Astrocyte of the hippocampus (primary cell): ENCODE measurements at regions not wholly inside any gene's neighbourhood (a gene's known extent, or its start where the extent isn't known, plus 50 kb on each side); places are given as distances from the start of the nearest gene placed in this dataset.
"Not testable (repeated sequence)": the region's sequence is repeated elsewhere in the genome, so short reads cannot be mapped to it uniquely, and the experiment has no call there.

Source experiments
- DNase-seq: peaks from one replicate; pipeline ENCODE4 v3.0.0; 2011; ENCODE audit warnings: low read depth, low spot score

DNA sequence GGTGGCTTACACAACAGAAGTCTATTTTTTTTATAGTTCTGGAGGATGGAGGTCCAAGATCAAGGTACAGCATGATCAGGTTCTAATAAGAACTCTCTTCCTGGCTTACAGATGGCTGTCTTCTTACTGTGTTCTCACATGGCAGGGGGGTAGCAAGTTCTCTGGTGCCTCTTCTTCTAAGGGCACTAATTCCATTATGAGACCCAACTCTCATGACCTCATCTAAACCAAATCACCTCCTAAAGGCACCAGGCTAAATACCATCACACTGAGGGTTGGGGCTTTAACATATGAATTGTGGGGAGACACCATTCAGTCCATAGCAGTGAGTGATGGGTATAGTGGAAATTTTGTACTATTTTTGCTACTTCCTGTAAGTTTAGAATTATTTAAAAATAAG, 75.2 kb upstream of the SLC4A7 start:
- no peak for DNase-seq

DNA sequence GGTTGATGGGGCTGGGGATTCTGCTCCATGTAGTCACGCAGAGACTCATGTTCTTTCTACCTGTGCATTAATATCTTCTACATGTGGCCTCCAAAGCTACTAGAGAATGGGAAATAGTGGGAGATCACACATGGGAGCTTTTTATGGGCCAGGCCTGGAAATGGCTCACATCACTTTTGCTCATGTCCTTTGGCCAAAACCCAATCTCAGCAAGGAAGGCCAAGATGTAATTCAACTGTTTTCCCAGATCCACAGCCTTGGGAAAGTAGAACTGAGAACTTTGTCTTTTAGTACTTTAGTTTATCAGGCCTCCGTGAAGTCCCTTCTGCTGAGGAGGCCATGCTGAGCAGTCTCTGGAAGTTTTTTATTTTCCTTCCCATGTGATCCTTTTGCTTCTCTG, 73.2 kb upstream of the SLC4A7 start:
- DNase-seq: no peak

DNA sequence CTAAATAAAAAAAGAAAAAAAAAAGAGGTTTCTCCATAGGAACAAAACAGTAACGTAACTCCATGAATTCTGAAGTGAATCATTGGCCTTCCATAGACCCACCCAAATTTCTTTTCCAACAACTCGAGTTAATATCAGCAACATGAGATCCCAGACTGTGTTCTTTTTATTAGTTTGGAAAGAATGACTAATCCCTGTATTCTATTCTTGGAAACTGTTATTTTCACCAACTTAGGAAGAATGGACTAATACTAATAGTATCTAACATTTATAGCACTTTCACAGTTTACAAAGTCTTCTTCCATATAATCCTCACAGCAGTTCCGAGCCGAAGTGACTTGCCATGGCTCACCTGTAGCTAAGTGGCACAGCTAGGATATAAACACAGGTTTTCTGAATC, 72.7 kb upstream of the SLC4A7 start:
- DNase-seq: no peak

DNA sequence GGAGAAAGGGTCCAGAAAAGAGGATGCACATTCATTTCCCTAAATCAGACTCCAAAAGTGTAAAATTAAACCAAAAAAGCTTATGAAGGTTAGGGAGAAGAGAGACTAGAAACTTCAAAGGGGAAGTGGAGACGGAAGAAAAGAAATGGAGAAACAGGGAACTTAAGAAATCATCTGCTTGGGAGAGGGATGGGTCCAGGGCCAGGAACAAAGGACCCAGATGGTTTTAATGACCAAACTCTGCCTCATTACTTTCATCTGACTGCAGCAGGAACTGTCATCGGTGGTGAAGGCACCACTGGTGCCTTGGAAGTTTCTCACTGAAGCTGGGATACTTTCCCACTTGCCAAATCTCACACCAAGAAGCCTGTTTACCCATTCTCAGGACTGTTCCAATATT, 70.5 kb upstream of the SLC4A7 start:
- no peak for DNase-seq

DNA sequence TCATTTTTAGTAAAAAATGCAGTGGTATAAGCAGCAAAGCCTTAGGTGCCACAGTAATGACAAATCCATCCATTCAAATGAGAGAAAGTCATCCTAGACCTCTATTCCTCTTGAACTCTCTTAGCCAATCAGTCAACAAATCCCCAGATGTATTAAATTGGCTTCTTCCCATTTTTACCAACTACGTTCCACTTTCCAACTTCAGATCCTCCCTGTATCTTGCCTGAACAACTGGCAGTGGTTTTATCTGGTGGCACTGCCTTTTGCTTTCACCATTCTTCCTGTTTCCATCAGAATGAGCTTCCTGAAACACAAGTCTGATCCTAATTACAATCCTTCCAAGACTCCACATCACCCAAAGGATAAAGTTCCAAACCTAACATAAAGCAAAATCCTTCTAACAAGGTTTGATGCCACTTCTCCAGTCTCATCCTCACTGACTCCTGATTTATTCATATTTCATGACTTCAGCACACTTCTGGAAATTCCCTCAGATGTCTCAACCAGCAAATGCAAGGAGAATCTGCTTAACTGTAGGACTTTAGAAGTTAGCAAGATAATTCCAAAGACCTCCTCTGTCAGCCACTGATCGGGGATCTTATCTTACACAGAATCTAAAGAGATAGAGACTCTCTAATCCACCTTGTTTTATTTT, 69.8 kb upstream of the SLC4A7 start:
- no peak for DNase-seq

DNA sequence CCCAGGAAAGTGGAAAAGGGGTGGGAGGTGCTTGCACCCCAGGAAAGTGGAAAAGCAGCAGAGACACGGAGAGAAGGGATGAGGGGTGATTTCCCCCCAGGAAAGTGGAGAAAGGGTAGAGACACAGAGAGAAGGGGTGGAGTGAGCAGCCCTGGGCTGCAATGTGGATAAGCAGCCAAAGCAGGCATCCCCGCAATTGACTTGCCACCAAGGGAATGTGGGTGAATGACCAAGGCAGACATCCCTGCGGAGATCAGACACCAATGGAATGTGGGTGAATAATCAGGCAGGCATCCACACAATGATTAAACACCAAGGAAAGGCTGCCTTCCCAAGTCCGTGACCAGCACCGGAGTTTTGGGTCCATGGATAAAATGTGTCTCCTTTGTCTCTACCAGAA, 68.5 kb upstream of the SLC4A7 start:
- peak; percentile 85 for DNase-seq

DNA sequence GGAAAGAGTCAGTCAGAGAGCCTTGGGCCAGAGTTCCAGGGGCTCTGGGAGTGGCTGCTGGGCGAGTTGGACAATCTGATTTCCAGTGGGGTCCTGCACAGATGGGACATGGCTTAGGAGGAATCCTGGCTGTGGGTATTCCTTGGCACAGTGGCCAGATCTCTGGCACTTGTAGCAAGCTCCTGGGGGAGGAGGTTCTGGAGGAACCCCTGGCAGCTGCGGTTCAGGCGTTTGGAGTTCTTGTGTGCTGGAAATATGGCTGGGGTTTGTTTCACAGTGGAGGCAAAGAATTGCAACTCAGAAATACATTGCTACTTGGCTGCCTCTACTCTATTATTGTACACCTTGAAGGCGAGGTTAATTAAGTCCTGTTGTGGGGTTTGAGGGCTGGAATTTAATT, 67.2 kb upstream of the SLC4A7 start:
- DNase-seq: not testable (repeated sequence)

DNA sequence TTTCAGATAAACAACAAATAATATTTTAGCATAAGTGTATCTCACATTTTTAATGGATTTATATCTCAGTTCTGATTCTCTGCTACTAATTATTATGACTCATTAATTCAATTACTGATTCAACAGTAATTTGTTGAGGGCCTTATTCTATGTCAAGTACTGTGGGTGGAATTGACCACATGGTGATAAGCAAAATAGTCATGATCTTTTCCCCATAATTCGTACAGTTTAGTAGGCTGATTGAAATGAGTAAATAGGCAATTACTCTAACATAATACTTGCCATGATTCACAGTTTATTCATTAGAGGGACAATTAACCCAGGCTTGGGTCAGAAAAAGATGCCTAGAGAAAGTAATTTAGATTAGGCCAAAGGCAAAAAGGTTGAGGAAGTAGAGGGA, 60.9 kb upstream of the SLC4A7 start:
- no peak for DNase-seq

DNA sequence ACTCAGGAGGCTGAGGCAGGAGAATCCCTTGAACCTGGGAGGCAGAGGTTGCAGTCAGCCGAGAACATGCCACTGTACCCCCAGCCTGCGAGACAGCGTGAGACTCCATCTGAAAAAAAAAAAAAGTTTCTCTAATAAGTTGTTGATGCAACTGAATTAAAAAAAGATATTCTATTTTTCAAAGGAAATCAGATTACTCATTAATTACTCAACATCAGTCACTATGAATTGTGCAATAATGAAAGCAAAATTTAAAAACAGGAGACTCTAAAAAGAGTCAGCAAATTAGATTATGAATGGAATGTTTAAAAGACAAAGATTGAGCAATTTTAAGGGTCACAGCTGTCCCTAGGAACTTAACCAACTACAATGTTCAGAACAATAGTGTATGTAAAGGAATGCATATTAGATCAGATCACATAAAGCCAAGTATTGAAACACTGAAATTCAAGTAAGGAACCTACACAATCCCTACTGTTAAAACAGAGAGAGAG, 60.2 kb upstream of the SLC4A7 start:
- DNase-seq: no peak

DNA sequence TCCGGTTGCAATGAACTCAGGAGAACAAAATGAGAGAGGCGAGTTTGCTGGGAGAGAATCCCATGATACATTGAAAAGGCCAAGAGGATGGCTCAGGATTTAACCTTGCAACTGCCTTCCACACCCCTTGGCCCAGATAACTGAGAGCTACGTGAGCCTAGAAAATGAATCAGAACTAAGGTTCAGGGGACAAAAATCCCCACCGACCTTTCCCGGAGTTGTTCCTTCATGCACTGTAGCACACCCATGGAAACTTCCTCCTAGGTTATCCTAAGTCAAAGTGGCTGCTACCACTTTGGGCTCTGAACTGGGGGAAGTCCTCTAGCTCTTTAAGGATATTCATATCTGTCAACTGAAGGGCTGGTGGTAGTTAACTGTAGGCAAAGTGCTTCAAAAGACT, 58.3 kb upstream of the SLC4A7 start:
- no peak for DNase-seq

DNA sequence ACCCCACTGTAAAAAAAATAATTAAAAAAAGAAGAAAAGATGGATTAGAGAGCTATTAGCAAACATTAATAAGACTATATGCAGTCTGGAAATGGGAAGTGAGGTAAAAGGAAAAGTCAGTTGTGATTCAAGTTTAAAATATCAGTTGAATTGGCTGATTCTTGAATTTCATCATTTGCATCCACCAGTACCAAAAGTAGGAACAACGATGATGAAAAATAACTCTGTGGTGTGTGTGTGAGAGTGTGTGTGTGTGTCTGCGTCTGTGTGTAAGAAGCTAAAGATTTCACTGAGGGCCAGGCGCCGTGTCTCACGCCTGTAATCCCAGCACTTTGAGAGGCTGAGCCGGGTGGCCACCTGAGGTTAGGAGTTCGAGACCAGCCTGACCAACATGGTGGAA, 56.0 kb upstream of the SLC4A7 start:
- DNase-seq: no peak

DNA sequence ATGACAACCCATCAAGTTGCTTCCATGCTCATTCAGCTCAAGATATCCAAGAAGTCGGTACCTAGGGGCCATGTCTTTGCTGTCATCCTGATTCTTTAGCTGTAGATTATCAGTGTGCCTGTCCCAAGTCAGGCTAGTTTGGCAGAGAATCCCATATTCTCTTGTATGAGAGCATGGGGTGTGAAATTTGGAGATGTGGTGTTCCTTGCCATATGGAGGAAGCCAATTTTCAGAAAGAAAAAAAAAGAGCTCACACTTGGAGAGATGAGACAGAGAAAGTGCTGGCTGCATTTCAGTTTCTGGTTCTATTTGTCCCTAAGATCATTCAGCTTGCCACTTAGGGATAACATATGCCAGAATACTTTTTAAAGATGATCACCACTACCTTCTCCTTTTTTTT, 52.3 kb upstream of the SLC4A7 start:
- DNase-seq: no peak

DNA sequence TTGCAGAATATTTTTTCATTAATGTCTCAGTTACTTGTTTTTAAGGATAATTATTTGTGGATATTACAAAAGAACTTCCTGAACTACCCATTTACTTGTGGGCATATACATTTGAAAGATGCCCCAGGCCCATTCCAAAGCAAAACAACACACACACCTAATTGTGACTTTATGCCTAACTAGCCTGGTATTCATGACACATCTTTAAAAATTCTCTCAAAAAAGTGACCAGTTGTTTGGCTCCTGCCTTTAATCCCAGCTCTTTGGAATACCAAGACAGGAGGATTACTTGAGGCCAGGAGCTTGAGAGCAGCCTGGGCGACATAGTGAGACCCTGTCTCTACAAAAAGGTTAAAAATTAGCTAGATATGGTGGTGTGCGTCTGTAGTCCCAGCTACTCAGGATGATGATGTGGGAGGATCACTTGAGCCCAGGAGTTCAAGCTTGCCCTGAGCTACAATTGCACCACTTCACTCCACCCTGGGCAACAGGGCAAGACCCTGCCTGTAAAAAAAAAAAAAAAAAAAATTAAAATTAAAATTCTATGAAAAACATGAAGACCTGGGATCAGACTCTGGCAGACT, 51.7 kb upstream of the SLC4A7 start:
- peak; percentile 72 for DNase-seq

DNA sequence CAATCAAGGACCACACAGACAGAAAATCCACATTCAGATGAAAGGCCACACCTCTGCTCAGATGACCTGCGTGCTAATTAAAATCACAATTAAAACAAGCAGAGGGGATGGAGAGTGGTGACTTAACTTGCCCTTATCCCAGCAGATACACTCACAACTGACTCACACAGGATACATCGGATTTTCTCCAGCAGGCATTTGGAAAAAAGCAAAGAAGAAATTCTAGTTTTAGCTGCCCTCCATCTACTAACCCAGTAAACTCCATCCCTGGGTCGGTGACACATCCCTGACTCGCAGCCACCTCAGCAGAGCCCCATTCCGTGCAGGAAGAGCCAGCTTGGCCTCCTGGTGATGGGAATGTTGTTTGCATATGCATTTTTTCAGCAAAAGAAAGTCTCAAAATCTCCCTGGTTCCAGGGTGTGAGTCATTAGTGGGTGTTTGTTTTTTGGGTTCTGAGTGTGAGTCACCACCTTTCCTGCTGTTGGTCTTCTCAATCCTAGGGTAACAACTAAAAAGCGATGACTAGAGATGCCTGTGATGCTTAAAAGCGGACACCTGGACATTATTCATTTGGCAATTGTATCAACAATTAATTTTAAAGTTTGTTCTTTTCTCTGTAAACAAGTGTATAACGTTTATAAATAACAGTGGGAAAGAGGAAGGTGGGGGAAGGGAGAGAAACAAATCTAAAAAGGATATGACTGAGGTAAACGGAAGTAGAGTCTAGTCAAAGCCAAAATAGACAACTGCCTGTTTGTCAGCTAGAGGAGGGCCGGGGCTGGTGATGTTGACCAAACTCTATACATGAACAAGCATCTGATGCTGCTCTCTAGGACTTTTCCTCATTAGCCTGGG, 49.8 kb upstream of the SLC4A7 start:
- DNase-seq: peak; percentile 98
